ENCODE measurements at regions not wholly inside any gene's neighbourhood (a gene's known extent, or its start where the extent isn't known, plus 50 kb on each side); places are given as distances from the start of the nearest gene placed in this dataset.

GRCh38 chr12:87768501-87769287 is 260.5 kb downstream of the C12orf50 start:
- H3K4me3 ChIP-seq (ENCODE audit: low read depth, low read length), result no peak overlapping the region
- no peak for DNase-seq (ENCODE audit: low read depth)
- TF ChIP-seq CTCF (conservative IDR thresholded peaks at IDR 0.05; ENCODE audit: low read depth, low read length), result no peak

GRCh38 chr12:87766044-87766443 is 263.2 kb downstream of the C12orf50 start:
- DNase-seq (ENCODE audit: low read depth), result no peak
- no peak overlapping the region for H3K4me3 ChIP-seq (ENCODE audit: low read depth, low read length)
- no peak for TF ChIP-seq CTCF (conservative IDR thresholded peaks at IDR 0.05; ENCODE audit: low read depth, low read length)

- no peak overlapping the region for H3K4me3 ChIP-seq (ENCODE audit: low read depth, low read length)
- TF ChIP-seq CTCF (conservative IDR thresholded peaks at IDR 0.05; ENCODE audit: low read depth, low read length), result no peak
- DNase-seq (ENCODE audit: low read depth), result no peak
These were observed 268.3 kb downstream of the C12orf50 start for GRCh38 chr12:87760943-87761342.

- DNase-seq (ENCODE audit: low read depth), result no peak
- no peak for TF ChIP-seq CTCF (conservative IDR thresholded peaks at IDR 0.05; ENCODE audit: low read depth, low read length)
- no peak overlapping the region for H3K4me3 ChIP-seq (ENCODE audit: low read depth, low read length)
These were observed 270.9 kb downstream of the C12orf50 start for GRCh38 chr12:87758271-87758670.

GRCh38 chr12:87756721-87757120 is 272.5 kb downstream of the C12orf50 start:
- H3K4me3 ChIP-seq (ENCODE audit: low read depth, low read length), result no peak overlapping the region
- peak; percentile 80 for DNase-seq (ENCODE audit: low read depth)
- TF ChIP-seq CTCF (conservative IDR thresholded peaks at IDR 0.05; ENCODE audit: low read depth, low read length), result no peak

GRCh38 chr12:87756111-87756510 is 273.1 kb downstream of the C12orf50 start:
- H3K4me3 ChIP-seq (ENCODE audit: low read depth, low read length), result no peak overlapping the region
- TF ChIP-seq CTCF (conservative IDR thresholded peaks at IDR 0.05; ENCODE audit: low read depth, low read length), result no peak
- peak; percentile 87 for DNase-seq (ENCODE audit: low read depth)
